Aorta (tissue), 5 donors: ENCODE measurements at regions not wholly inside any gene's neighbourhood (a gene's known extent, or its start where the extent isn't known, plus 50 kb on each side); places are given as distances from the start of the nearest gene placed in this dataset.
A peak's percentile ranks its signal among the peaks of the same experiment; 100 is the strongest.

ENCODE experiments used
- ATAC-seq: fragments of 200-7000 bp; cut with Tn5 transposase; one replicate; pipeline ENCODE4 v1.9.1; 2022; ENCODE audit warnings: moderate library complexity; ENCODE audit not compliant: low FRiP score
- DNase-seq, 2 donors: peaks; one replicate each; pipeline ENCODE4 v3.0.0-alpha.2; 2020
- H3K27ac ChIP-seq, 2 donors: one replicate each; pipeline ENCODE4 v1.5.1; 2013; ENCODE audit warnings: low read length in 2 of 2, mild to moderate bottlenecking in 2 of 2, moderate library complexity in 2 of 2, control low read depth in 1 of 2, inconsistent platforms in 1 of 2, low read depth in 1 of 2
- H3K27me3 ChIP-seq, 2 donors: one replicate each; pipeline ENCODE4 v1.6.1; 2013; ENCODE audit warnings: control low read depth in 1 of 2, low read length in 1 of 2, mild to moderate bottlenecking in 1 of 2, moderate library complexity in 1 of 2; ENCODE audit not compliant: insufficient read depth in 2 of 2, control insufficient read depth in 1 of 2
- H3K36me3 ChIP-seq, 2 donors: one replicate each; pipeline ENCODE4 v1.6.1; 2013; ENCODE audit warnings: control low read depth in 1 of 2, low read length in 1 of 2, mild to moderate bottlenecking in 1 of 2; ENCODE audit not compliant: insufficient read depth in 2 of 2, control insufficient read depth in 1 of 2
- H3K4me1 ChIP-seq, 2 donors: one replicate each; pipeline ENCODE4 v1.6.1; 2013; ENCODE audit warnings: low read length in 2 of 2, control low read depth in 1 of 2, mild to moderate bottlenecking in 1 of 2, moderate library complexity in 1 of 2; ENCODE audit not compliant: insufficient read depth in 2 of 2, control insufficient read depth in 1 of 2
- H3K4me3 ChIP-seq, 2 donors: one replicate each; pipeline ENCODE4 v1.5.1; 2013; ENCODE audit warnings: low read length in 2 of 2, control low read depth in 1 of 2, mild to moderate bottlenecking in 1 of 2
- H3K9me3 ChIP-seq: one replicate; pipeline ENCODE4 v1.6.1; 2013; ENCODE audit warnings: mild to moderate bottlenecking, low read length; ENCODE audit not compliant: control insufficient read depth
- WGBS, 2 donors: extraction: QIAGEN DNeasy Blood & Tissue Kit; methylation state at CpG; one replicate each; pipeline ENCODE4 v1.1.7; 2013; 5-methylcytosine and 5-hydroxymethylcytosine counted together
- intact Hi-C, 2 donors: fragments of 100-400 bp; cut with DNase I; formaldehyde crosslinking; loops; one replicate each; pipeline versions ENCODE4 v1.14.2 to v1.15.0; 2022
- donor health status: healthy with polysubstance abuse.
- donor health status: Bipolar disorder and iron deficiency.
- donor health status: DM: no; HTN: no; CAD: no.
- donor health status: DM: no; HTN: no; CAD: no.
- donor health status: DM: yes; HTN: yes; CAD: no.

DNA sequence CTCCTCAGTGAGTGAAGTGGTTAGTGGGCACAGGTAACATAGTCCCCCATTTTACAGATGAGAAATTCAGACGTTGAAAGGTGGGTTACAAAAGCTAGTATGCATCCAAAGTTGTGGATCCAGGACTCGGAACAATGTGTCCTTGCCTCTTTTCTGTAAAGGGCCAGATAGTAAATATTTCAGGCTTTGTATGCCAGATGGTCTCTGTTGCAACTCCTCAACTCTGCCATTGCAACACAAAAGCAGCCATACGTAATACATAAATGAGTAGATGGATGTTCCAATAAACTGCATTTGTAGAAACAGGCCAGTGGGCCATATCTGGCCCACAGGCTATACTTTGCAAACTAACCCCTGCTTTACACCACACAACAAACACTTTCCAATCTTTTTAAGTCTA, 166.6 kb upstream of the PKDCC start:
- DNase-seq (no peak), ATAC-seq (no peak)
- intact Hi-C loops = no loop called here
- Histone ChIP-seq H3K4me1 (no peaks in the 10 kb centered on the region), H3K9me3 (no peaks in the 10 kb centered on the region), H3K4me3 (no peak overlapping the region), H3K27me3 (no peaks in the 10 kb centered on the region), H3K27ac (no peak overlapping the region), H3K36me3 (no peaks in the 10 kb centered on the region)
- WGBS, 2 donors = 87 to 90% methylated on average over 3 of the region's 3 CpGs

DNA sequence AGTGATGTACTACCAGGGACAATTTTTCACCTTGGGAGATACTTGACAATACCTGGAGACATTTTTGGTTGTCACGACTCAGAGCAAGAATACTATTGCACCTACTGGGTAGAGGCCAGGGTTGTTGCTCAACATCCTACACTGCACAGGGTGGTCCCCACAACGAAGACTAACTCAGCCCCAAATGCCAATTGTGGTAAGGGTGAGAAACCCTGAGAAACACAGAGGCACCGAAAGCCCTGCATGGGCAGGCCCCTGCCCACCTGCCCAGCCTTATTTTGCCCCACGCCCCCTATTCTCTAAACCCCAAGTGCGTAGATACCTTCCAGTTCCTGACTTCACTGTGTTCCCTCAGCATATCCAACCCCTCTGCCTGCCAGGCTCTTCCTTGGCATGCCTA, 163.1 kb upstream of the PKDCC start:
- intact Hi-C loops = no loop called here
- no peaks in the 10 kb centered on the region for H3K4me1 ChIP-seq
- H3K27me3 ChIP-seq = no peaks in the 10 kb centered on the region
- H3K9me3 ChIP-seq = no peaks in the 10 kb centered on the region
- DNase-seq (no peak), ATAC-seq (no peak)
- no peak overlapping the region for H3K27ac ChIP-seq
- no peaks in the 10 kb centered on the region for H3K36me3 ChIP-seq
- no peak overlapping the region for H3K4me3 ChIP-seq
- WGBS, 2 donors = 94 to 95% methylated on average over 5 of the region's 5 CpGs

DNA sequence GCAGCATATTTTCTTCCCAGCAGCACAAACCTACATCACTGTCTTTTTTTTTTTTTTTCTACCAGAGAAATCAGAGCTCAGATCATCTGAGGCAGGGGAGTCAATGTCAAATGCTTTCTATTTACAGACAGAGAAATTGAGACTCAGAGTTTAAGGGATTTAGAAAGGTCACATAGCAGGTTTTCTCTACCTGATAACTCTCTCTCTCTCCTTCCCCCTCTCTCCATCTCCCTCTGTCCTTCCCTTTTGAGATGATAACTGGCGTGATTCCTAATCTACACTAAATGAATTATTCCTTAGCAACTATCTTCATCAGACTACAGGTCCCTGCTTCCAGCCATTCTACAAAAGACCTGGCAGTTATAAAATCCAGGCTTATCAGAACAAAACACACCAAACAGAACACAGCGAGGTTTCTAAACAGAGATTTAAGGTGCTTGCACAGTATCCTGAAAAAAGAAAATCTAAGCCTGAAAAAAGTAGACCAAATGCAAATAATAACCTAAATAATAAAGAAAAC, 161.6 kb upstream of the PKDCC start:
- WGBS, 2 donors = 51 to 64% methylated on average over 2 of the region's 2 CpGs
- Histone ChIP-seq H3K27ac (no peak overlapping the region), H3K36me3 (no peaks in the 10 kb centered on the region), H3K27me3 (no peaks in the 10 kb centered on the region), H3K4me1 (no peaks in the 10 kb centered on the region), H3K9me3 (no peaks in the 10 kb centered on the region), H3K4me3 (no peak overlapping the region)
- ATAC-seq (no peak), DNase-seq (no peak)
- intact Hi-C loops = no loop called here

DNA sequence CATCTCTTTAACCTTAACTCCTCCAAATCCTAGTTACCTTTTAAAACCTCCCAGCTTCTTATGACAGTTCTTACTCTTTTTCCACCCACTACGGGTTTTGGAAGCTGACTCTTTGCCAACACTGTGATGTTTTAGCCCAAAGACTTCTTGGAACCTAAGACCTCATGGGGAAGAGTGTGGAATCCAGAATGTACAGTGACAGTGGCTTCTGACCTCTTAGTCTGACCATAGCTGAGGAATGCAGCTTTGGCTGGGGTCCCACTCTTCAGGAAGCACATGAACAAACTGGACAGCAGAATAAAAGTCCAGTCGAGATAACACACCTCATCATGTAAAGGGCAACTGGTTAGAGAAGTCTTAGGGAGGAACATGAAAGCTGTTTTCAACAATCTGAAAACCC, 161.1 kb upstream of the PKDCC start:
- WGBS, 2 donors = 44 to 48% methylated on average over 2 of the region's 2 CpGs
- intact Hi-C loops = no loop called here
- H3K4me1 ChIP-seq = no peaks in the 10 kb centered on the region
- ATAC-seq (no peak), DNase-seq (no peak)
- H3K27ac ChIP-seq = no peak overlapping the region
- no peaks in the 10 kb centered on the region for H3K9me3 ChIP-seq
- no peak overlapping the region for H3K4me3 ChIP-seq
- no peaks in the 10 kb centered on the region for H3K36me3 ChIP-seq
- H3K27me3 ChIP-seq = no peaks in the 10 kb centered on the region

DNA sequence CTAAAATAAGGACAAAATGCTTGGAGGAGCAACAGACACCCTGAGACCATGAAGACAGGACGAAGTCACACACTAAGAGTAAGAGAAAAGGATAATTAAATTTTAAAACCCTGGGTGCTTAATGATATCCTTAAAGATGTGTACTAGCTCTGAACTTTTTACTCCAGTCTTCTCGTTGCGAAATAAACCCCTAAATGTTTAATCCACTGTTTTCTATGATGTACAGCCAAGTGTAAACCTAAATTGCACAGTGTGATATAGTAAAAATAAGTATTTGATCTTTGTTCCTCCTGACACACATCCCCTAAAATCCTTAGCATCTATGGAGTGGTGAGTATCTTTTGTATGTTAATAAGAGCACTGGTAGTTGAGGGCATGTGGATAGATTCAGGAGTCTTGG, 157.5 kb upstream of the PKDCC start:
- peaks cover 0 to 5% of the 10 kb centered on the region in 2 donors for H3K4me1 ChIP-seq
- WGBS, 2 donors = 84 to 89% methylated on average over 3 of the region's 3 CpGs
- DNase-seq (no peak), ATAC-seq (no peak)
- no peaks in the 10 kb centered on the region for H3K9me3 ChIP-seq
- H3K36me3 ChIP-seq = no peaks in the 10 kb centered on the region
- H3K27ac ChIP-seq = no peak overlapping the region
- H3K27me3 ChIP-seq = no peaks in the 10 kb centered on the region
- no peak overlapping the region for H3K4me3 ChIP-seq
- intact Hi-C loops = loop anchor here in 1 of 2 donors (10.0 kb wide), 1 partner anchor 164 kb away; no protein-coding TSS in a partner anchor

DNA sequence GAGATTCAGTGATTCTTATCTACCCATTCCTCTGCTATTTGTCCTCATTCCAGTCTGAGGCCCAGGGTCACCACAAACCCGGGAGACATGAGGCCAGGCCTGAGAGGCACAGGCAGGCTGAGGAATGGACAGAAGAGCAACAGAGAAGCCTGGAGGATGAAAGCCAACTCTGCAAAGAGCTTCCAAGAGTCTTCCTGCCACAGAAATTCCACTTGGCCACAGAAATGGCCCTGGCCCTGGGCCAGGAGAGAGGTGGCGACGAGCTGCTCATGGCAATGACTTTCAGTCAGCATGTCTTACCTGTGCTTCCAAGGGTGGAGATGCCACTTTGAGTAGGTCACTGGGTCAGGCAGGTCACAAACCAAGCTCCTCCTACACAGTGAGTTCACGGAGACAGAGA, 155.3 kb upstream of the PKDCC start:
- WGBS, 2 donors = 15 to 23% methylated on average over 4 of the region's 4 CpGs
- DNase-seq = no peak
- intact Hi-C loops = loop anchor here in 1 of 2 donors (10.0 kb wide), 1 partner anchor 162 kb away; no protein-coding TSS in a partner anchor

DNA sequence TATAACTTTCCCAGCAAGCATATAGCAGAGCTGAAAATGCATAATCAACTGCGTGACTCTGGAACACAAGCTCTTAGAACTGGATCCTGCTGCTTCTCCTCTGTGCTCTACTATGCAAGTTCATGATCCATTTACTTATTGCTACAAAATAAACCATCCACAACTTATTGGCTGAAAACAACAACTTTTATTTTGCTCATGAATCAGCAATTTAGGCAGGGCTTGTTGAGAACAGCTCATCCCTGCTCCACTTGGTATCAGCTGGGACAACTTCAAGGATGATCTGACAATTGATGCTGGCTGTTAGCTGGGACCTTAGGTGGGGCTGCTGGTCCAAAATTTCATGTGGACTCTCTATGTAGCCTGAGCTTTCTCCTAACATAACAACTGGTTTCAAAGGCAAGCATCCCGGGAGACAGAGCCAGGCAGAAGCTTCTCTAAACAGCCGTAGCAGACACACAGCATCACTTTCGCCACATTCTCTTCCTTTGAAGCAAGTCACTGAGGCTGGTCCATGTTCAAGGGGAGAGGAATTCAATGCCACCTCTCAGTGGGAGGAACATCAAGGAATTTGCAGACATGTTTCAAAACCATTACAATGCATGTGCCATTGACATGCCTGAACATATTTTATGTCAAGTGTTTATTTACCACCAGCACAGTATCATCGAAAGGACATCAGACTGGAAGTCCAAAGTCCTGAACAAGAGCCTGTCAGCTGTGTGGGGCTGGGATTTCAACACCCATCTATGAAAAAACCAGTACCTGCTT, 153.1 kb upstream of the PKDCC start:
- Histone ChIP-seq H3K9me3 (no peaks in the 10 kb centered on the region), H3K27me3 (no peaks in the 10 kb centered on the region), H3K36me3 (no peaks in the 10 kb centered on the region), H3K4me3 (no peak overlapping the region), H3K4me1 (peaks cover 5 to 9% of the 10 kb centered on the region in 2 donors), H3K27ac (peak overlapping the region in 1 of 2 donors; percentile 21)
- WGBS, 2 donors = 73 to 93% methylated on average over 5 of the region's 5 CpGs
- DNase-seq (no peak), ATAC-seq (no peak)
- intact Hi-C loops = loop anchor here in 1 of 2 donors (10.0 kb wide), 1 partner anchor 160 kb away; no protein-coding TSS in a partner anchor

More for the DNA sequence above, 155.3 kb upstream of the PKDCC start:
- Histone ChIP-seq H3K27ac (peak overlapping the region in 1 of 2 donors; percentile 56), H3K36me3 (no peaks in the 10 kb centered on the region), H3K9me3 (no peaks in the 10 kb centered on the region), H3K4me1 (peaks cover 2 to 5% of the 10 kb centered on the region in 2 donors), H3K27me3 (no peaks in the 10 kb centered on the region), H3K4me3 (no peak overlapping the region)
- no peak for ATAC-seq

DNA sequence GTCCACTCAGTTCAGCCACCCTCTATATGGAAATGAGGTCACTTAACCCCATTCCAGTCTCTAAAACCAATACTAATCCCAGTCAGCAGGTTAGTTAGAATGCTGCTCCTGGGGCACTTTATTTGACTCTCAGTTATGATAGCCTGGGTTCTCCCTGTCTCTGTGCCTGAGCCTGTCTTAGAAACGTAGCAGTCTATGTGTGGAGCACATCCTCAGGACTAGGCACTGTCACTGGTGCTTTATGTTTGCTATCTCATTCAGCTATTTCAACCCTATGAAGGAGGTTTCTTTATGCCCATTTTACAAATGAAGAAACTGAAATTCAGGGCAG, 152.5 kb upstream of the PKDCC start:
- DNase-seq = no peak
- no peak for ATAC-seq
- Histone ChIP-seq H3K4me1 (peaks cover 5 to 9% of the 10 kb centered on the region in 2 donors), H3K4me3 (no peak overlapping the region), H3K36me3 (no peaks in the 10 kb centered on the region), H3K27ac (peak overlapping the region; percentile 21 to 67), H3K9me3 (no peaks in the 10 kb centered on the region), H3K27me3 (no peaks in the 10 kb centered on the region)
- WGBS, 2 donors = 84 to 93% methylated on average over 1 of the region's 1 CpG
- intact Hi-C loops = loop anchor here in 1 of 2 donors (10.0 kb wide), 1 partner anchor 160 kb away; no protein-coding TSS in a partner anchor
